Ascending aorta (tissue), 2 donors: ENCODE measurements at regions not wholly inside any gene's neighbourhood (a gene's known extent, or its start where the extent isn't known, plus 50 kb on each side); places are given as distances from the start of the nearest gene placed in this dataset.
A peak's percentile ranks its signal among the peaks of the same experiment; 100 is the strongest.
"Not testable (repeated sequence)": the region's sequence is repeated elsewhere in the genome, so short reads cannot be mapped to it uniquely, and the experiment has no call there.

ENCODE experiments used
- DNase-seq, 2 donors: peaks; one replicate each; pipeline ENCODE4 v3.0.0-alpha.2; 2019; ENCODE audit warnings: low spot score in 2 of 2
- H3K27ac ChIP-seq, 2 donors: fragments of 200-600 bp; sonication (generic); one replicate each; pipeline ENCODE4 v1.5.1; 2016 to 2017; ENCODE audit warnings: mild to moderate bottlenecking in 1 of 2
- H3K27me3 ChIP-seq: fragments of 200-600 bp; sonication (generic); one replicate; pipeline ENCODE4 v1.5.1; 2017
- H3K36me3 ChIP-seq, 2 donors: fragments of 200-600 bp; sonication (generic); one replicate each; pipeline ENCODE4 v1.5.1; 2016
- H3K4me1 ChIP-seq, 2 donors: fragments of 200-600 bp; sonication (generic); one replicate each; pipeline ENCODE4 v1.5.1; 2016 to 2017; ENCODE audit warnings: mild to moderate bottlenecking in 1 of 2
- H3K4me3 ChIP-seq, 2 donors: fragments of 200-600 bp; sonication (generic); one replicate each; pipeline ENCODE4 v1.5.1; 2016 to 2017; ENCODE audit warnings: mild to moderate bottlenecking in 1 of 2
- H3K9me3 ChIP-seq, 2 donors: fragments of 200-600 bp; sonication (generic); one replicate each; pipeline ENCODE4 v1.5.1; 2016
- intact Hi-C: fragments of 100-400 bp; cut with DNase I; formaldehyde crosslinking; loops from one replicate; pipeline ENCODE4 v1.15.1; 2023
- TF ChIP-seq, protein P1 (sequence below), 3 experiments: fragments of 200-600 bp in 2 of 3; fragments of 450-650 bp in 1 of 3; sonication (generic) in 2 of 3; IDR thresholded peaks; one replicate each; pipeline ENCODE4 v1.5.1; 2016 to 2019; ENCODE audit warnings: antibody characterized with exemption in 3 of 3, mild to moderate bottlenecking in 1 of 3, moderate library complexity in 1 of 3

DNA sequence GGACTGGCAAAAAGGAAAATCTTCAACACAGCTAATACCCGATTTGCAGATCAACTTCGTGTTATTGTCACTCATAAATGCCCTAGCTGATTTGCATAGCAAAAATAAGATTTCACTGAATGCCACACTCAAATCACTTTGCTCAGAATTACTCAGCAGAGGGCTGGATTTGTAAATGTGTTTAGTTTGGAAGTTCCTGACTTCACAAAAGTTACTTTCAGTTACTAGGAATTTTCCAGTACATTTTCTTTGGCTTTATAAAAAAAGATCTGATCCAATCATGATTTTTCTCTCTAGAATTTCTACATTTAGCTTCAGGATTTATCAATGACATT, 433.3 kb upstream of the ID2 start:
- H3K4me1 ChIP-seq, result peaks cover 11 to 32% of the 10 kb centered on the region in 2 donors

DNA sequence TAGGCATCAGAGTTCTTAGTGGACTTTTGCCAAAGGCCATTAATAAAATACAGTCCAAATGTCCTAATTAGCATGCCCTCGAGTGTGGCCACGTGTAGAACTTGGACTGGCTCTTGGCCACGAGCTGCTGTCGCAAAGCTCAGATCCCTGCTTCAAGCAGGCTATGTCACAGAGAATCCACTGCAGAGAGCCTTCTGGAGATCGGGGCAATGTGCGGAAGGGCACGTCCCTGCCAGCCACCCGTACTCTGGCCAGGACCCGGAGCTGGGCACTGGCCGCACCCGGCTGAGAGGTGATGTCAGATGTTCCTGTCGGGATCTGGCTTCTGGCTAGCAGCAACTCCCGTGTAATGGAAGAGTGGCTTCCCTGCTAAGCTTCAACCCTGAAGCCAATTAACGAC, 432.7 kb upstream of the ID2 start:
- Histone ChIP-seq H3K4me3 (peak overlapping the region in 1 of 2 donors; percentile 48), H3K9me3 (no peaks in the 10 kb centered on the region), H3K36me3 (no peaks in the 10 kb centered on the region), H3K27me3 (no peaks in the 10 kb centered on the region), H3K4me1 (peaks cover 11 to 32% of the 10 kb centered on the region in 2 donors), H3K27ac (peak overlapping the region; percentile 98 to 99)
- DNase-seq, result peak; percentile 47 to 85
- intact Hi-C loops, result loop anchor here (2.0 kb wide), 3 partner anchors 56 to 244 kb away; no protein-coding TSS in a partner anchor
- TF ChIP-seq, protein P1, sequence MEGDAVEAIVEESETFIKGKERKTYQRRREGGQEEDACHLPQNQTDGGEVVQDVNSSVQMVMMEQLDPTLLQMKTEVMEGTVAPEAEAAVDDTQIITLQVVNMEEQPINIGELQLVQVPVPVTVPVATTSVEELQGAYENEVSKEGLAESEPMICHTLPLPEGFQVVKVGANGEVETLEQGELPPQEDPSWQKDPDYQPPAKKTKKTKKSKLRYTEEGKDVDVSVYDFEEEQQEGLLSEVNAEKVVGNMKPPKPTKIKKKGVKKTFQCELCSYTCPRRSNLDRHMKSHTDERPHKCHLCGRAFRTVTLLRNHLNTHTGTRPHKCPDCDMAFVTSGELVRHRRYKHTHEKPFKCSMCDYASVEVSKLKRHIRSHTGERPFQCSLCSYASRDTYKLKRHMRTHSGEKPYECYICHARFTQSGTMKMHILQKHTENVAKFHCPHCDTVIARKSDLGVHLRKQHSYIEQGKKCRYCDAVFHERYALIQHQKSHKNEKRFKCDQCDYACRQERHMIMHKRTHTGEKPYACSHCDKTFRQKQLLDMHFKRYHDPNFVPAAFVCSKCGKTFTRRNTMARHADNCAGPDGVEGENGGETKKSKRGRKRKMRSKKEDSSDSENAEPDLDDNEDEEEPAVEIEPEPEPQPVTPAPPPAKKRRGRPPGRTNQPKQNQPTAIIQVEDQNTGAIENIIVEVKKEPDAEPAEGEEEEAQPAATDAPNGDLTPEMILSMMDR (IDR thresholded peaks at IDR 0.05), result no peak

More for the DNA sequence above, 433.3 kb upstream of the ID2 start:
- H3K4me3 ChIP-seq, result peak overlapping the region in 1 of 2 donors; percentile 48
- peak overlapping the region; percentile 98 to 99 for H3K27ac ChIP-seq
- H3K9me3 ChIP-seq, result no peaks in the 10 kb centered on the region
- no peak for DNase-seq
- TF ChIP-seq, protein P1 (IDR thresholded peaks at IDR 0.05), result no peak
- intact Hi-C loops, result loop anchor here (1.0 to 2.0 kb wide), 5 partner anchors 28 to 298 kb away; no protein-coding TSS in a partner anchor
- H3K27me3 ChIP-seq, result no peaks in the 10 kb centered on the region
- no peaks in the 10 kb centered on the region for H3K36me3 ChIP-seq

DNA sequence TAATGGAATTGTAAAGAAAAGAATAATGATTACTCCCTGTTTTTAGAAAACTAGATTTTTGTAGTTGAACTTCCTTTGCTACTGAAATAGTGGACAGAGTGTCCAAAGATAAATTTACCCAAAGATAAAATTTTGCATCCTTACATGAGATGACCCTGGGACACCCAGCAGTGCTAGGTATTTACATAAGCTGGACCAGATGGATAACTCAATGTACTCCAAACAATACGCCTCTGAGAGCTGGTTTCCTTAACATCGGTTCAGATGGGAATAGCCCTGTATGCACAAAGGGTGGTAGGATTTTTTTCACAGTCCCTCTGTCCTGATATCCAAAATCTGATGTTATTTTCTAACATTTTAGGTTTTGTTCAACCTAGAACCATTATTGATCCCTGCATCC, 432.1 kb upstream of the ID2 start:
- intact Hi-C loops, result loop anchor here (2.0 kb wide), 3 partner anchors 55 to 245 kb away; no protein-coding TSS in a partner anchor
- Histone ChIP-seq H3K27ac (peak overlapping the region; percentile 98 to 99), H3K9me3 (no peaks in the 10 kb centered on the region), H3K4me3 (no peak overlapping the region), H3K36me3 (no peaks in the 10 kb centered on the region), H3K4me1 (peaks cover 11 to 32% of the 10 kb centered on the region in 2 donors), H3K27me3 (no peaks in the 10 kb centered on the region)
- DNase-seq, result no peak
- TF ChIP-seq, protein P1 (IDR thresholded peaks at IDR 0.05), result no peak

DNA sequence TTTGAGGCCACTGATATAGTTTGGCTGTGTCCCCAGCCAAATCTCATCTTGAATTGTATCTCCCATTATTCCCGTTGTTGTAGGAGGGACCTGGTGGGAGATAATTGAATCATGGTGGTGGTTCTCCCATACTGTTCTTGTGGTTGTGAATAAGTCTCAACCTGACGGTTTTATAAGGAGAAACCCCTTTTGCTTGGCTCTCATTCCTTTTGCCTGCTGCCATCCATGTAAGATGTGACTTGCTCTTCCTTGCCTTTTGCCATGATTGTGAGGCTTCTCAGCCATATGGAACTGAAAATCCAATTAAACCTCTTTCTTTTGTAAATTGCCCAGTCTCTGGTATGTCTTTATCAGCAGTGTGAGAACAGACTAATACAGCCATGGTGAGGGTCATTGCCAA, 431.6 kb upstream of the ID2 start:
- H3K9me3 ChIP-seq, H3K36me3 ChIP-seq, H3K27me3 ChIP-seq, H3K4me3 ChIP-seq, DNase-seq, intact Hi-C loops: not testable (repeated sequence)
- H3K27ac ChIP-seq, result peak overlapping the region; percentile 98 to 99
- peaks cover 11 to 32% of the 10 kb centered on the region in 2 donors for H3K4me1 ChIP-seq

DNA sequence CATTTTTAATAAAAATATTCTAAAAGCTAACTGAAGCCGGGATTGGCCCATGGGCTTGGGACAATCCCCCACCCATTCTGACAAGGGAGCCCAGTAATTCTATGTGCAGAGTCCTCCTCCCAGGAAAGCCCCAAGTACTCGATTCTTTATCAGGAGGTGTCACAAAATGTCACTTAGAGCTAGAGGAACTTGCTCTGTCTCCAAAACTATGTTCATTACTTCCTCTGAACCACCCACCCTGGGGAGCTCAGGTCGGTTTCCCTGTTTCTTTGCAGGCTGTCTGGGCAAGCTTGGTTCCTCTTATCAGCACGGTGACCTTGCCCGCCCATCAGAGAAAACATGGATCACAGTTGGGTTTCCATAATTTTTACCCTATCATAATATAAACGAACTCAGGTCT, 430.6 kb upstream of the ID2 start:
- Histone ChIP-seq H3K4me3 (no peak overlapping the region), H3K27me3 (no peaks in the 10 kb centered on the region), H3K36me3 (no peaks in the 10 kb centered on the region), H3K27ac (no peak overlapping the region), H3K9me3 (no peaks in the 10 kb centered on the region), H3K4me1 (peaks cover 11 to 32% of the 10 kb centered on the region in 2 donors)
- intact Hi-C loops, result no loop called here
- TF ChIP-seq, protein P1 (IDR thresholded peaks at IDR 0.05), result no peak
- DNase-seq, result no peak

DNA sequence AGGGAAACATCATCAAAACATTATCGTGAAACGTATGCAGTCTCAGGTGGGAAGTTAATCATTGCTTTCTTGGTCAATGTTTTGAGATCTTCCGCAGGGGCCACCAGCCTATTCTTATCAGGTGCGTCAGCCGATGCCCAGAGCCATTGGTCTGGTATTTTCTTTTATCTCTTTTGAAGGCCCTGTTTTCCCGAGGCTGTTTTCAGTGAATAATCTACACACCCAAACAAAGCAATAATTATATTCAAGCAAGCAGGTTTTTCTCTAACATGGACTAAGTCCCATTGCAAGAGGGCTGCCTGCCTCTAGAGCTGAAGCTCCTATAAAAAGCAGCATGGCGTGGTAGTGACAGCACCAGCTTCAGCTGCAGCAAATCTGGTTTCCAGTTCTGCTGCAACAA, 430.0 kb upstream of the ID2 start:
- no peaks in the 10 kb centered on the region for H3K9me3 ChIP-seq
- H3K27ac ChIP-seq, result no peak overlapping the region
- peaks cover 11 to 26% of the 10 kb centered on the region in 2 donors for H3K4me1 ChIP-seq
- no peak for DNase-seq
- no peaks in the 10 kb centered on the region for H3K36me3 ChIP-seq
- TF ChIP-seq, protein P1 (IDR thresholded peaks at IDR 0.05), result no peak
- no peaks in the 10 kb centered on the region for H3K27me3 ChIP-seq
- intact Hi-C loops, result no loop called here
- no peak overlapping the region for H3K4me3 ChIP-seq
